ENCODE measurements at regions not wholly inside any gene's neighbourhood (a gene's known extent, or its start where the extent isn't known, plus 50 kb on each side); places are given as distances from the start of the nearest gene placed in this dataset.
"Not testable (repeated sequence)": the region's sequence is repeated elsewhere in the genome, so short reads cannot be mapped to it uniquely, and the experiment has no call there.

- Histone ChIP-seq H3K27ac (replicated peaks in 1 of 4) (no peak overlapping the region), H3K4me3 (no peak overlapping the region), H3K36me3 (no peaks in the 10 kb centered on the region), H3K27me3 (no peaks in the 10 kb centered on the region), H3K9me3 (no peaks in the 10 kb centered on the region), H3K4me1 (peaks cover 0 to 11% (median 2%) of the 10 kb centered on the region in 4 donors)
- intact Hi-C loops (cut with DNase I): no loop called here
- WGBS: 84% methylated on average over 2 of the region's 2 CpGs
- DNase-seq (ENCODE audit: extremely low spot score): no peak
- TF ChIP-seq POLR2AphosphoS5 (IDR thresholded peaks at IDR 0.05) (no peak), CTCF (IDR thresholded peaks at IDR 0.05) (no peak), EP300 (IDR thresholded peaks at IDR 0.05) (no peak), POLR2A (IDR thresholded peaks at IDR 0.05; ENCODE audit: low read depth) (no peak)
These were observed 1298.1 kb downstream of the PCDH9 start for GRCh38 chr13:65932013-65932412.

GRCh38 chr13:65929436-65929835, 1300.7 kb downstream of the PCDH9 start:
- Histone ChIP-seq H3K27ac (replicated peaks in 1 of 4) (no peak overlapping the region), H3K27me3 (no peaks in the 10 kb centered on the region), H3K36me3 (no peaks in the 10 kb centered on the region), H3K9me3 (no peaks in the 10 kb centered on the region), H3K4me3 (no peak overlapping the region), H3K4me1 (peaks cover 0 to 8% (median 0%) of the 10 kb centered on the region in 4 donors)
- WGBS: 76% methylated on average over 3 of the region's 3 CpGs
- intact Hi-C loops (cut with DNase I): loop anchor here (10.0 kb wide), 1 partner anchor 1295 kb away; no protein-coding TSS in a partner anchor
- DNase-seq (ENCODE audit: extremely low spot score): no peak
- TF ChIP-seq CTCF (IDR thresholded peaks at IDR 0.05): no peak
- TF ChIP-seq POLR2A (IDR thresholded peaks at IDR 0.05; ENCODE audit: low read depth): no peak
- TF ChIP-seq POLR2AphosphoS5 (IDR thresholded peaks at IDR 0.05): no peak
- no peak for TF ChIP-seq EP300 (IDR thresholded peaks at IDR 0.05)

GRCh38 chr13:65926750-65927171, 1303.4 kb downstream of the PCDH9 start:
- TF ChIP-seq POLR2A (IDR thresholded peaks at IDR 0.05; ENCODE audit: low read depth) (no peak), CTCF (IDR thresholded peaks at IDR 0.05) (peak; percentile 27 to 47 (median 35))
- 27% methylated on average over 7 of the region's 7 CpGs for WGBS
- intact Hi-C loops (cut with DNase I): loop anchor here (10.0 kb wide), 1 partner anchor 1298 kb away; no protein-coding TSS in a partner anchor

GRCh38 chr13:65922846-65923245, 1307.3 kb downstream of the PCDH9 start:
- intact Hi-C loops (cut with DNase I): loop anchor here (10.0 kb wide), 1 partner anchor 1302 kb away; no protein-coding TSS in a partner anchor
- 96% methylated on average over 4 of the region's 4 CpGs for WGBS

More at GRCh38 chr13:65926750-65927171, 1303.4 kb downstream of the PCDH9 start:
- H3K36me3 ChIP-seq: no peaks in the 10 kb centered on the region
- H3K9me3 ChIP-seq: no peaks in the 10 kb centered on the region
- H3K27ac ChIP-seq (replicated peaks in 1 of 4): no peak overlapping the region
- H3K4me3 ChIP-seq: no peak overlapping the region
- no peak for DNase-seq (ENCODE audit: extremely low spot score)
- no peaks in the 10 kb centered on the region for H3K27me3 ChIP-seq
- peaks cover 0 to 8% (median 0%) of the 10 kb centered on the region in 4 donors for H3K4me1 ChIP-seq

GRCh38 chr13:65921933-65922332, 1308.2 kb downstream of the PCDH9 start:
- no peaks in the 10 kb centered on the region for H3K36me3 ChIP-seq
- peaks cover 0 to 13% (median 7%) of the 10 kb centered on the region in 4 donors for H3K4me1 ChIP-seq
- no peak overlapping the region for H3K27ac ChIP-seq (replicated peaks in 1 of 4)
- intact Hi-C loops (cut with DNase I): loop anchor here (10.0 kb wide), 1 partner anchor 1303 kb away; no protein-coding TSS in a partner anchor
- DNase-seq (ENCODE audit: extremely low spot score): no peak
- no peak for TF ChIP-seq POLR2A (IDR thresholded peaks at IDR 0.05; ENCODE audit: low read depth)
- TF ChIP-seq CTCF (IDR thresholded peaks at IDR 0.05): no peak
- no peak for TF ChIP-seq EP300 (IDR thresholded peaks at IDR 0.05)
- TF ChIP-seq POLR2AphosphoS5 (IDR thresholded peaks at IDR 0.05): no peak
- no peaks in the 10 kb centered on the region for H3K9me3 ChIP-seq
- no peaks in the 10 kb centered on the region for H3K27me3 ChIP-seq
- no peak overlapping the region for H3K4me3 ChIP-seq
- WGBS: 95% methylated on average over 2 of the region's 2 CpGs

More at GRCh38 chr13:65922846-65923245, 1307.3 kb downstream of the PCDH9 start:
- not testable (repeated sequence) for H3K36me3 ChIP-seq; H3K9me3 ChIP-seq; DNase-seq (ENCODE audit: extremely low spot score); H3K4me1 ChIP-seq; H3K4me3 ChIP-seq; H3K27ac ChIP-seq (replicated peaks in 1 of 4); H3K27me3 ChIP-seq

Data from esophagus muscularis mucosa (tissue), 4 donors.